SIG-M5 (cell line): ENCODE measurements at regions not wholly inside any gene's neighbourhood (a gene's known extent, or its start where the extent isn't known, plus 50 kb on each side); places are given as distances from the start of the nearest gene placed in this dataset.

Experiments used
- DNase-seq: peaks from one replicate; lab custom pipeline; 2025; lab: John Stamatoyannopoulos, UW

GRCh38 chr10:130769146-130770017, 542.1 kb downstream of the TCERG1L start:
- DNase-seq: no peak

- DNase-seq: no peak
Measured at GRCh38 chr10:130770018-130770630, 541.4 kb downstream of the TCERG1L start.

DNA sequence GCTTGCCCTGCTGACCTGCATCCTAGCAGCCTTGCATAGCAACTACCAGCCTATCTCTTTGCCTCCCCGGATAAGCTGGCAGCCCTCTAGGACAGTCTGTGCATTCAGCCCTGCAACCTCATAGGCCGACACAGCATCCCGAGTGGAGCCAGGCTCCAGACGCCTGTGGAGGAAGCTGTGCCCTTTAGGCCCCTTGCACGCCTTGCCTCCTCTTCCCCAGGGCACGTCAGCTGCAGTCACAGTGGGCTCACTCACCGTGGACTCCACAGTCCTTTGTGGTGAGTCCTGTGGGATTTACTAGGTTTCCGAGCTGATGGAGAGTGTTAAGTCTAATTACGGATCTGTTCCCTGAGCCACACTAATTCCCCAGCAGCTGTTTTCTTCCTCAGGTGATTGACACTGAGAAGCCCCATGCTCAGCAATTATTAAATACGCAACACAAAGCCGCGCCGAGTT, 540.0 kb downstream of the TCERG1L start:
- no peak for DNase-seq

- DNase-seq: no peak
Measured at GRCh38 chr10:130772056-130772455, 539.5 kb downstream of the TCERG1L start.

DNA sequence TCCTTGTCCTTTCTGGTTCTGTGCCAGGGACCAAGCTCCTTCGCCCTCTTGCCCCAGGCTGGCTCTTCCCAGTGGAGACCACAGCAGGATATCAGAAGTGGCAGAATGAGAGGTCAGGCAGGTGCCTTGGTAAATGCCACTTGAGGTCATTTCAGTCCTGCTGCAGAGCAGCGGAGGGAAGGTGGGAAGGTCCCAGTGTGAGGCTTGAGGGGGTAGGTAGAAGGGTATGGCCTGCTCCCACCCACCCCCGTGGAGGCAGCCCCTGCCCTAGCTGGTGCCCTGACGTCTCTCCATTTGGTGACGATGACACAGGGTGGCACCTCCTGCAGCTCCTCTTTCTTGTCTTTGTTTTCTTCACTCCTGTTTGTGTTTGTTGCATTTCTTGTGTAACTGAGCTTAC, 538.8 kb downstream of the TCERG1L start:
- DNase-seq: no peak

DNA sequence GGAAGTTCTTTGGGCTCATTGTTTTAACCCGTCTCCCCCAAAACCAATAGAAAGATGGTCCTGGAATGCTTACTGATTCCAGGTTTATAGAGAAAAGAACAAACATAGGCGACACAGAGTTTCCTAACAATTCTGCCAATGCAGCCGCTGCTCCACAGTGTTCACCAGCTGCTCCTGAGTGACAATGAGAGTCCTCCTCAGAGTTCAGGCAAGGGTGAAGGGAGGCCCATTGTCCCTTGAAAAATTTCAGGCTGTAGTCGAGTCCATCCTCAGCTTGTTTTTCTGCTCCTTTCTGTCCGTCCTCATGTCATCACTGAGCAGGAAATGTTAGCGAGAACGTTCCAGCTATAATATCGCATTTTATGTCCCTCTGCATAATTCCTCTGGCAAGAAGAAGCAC, 537.6 kb downstream of the TCERG1L start:
- DNase-seq: no peak

GRCh38 chr10:130774871-130775270, 536.6 kb downstream of the TCERG1L start:
- no peak for DNase-seq

DNA sequence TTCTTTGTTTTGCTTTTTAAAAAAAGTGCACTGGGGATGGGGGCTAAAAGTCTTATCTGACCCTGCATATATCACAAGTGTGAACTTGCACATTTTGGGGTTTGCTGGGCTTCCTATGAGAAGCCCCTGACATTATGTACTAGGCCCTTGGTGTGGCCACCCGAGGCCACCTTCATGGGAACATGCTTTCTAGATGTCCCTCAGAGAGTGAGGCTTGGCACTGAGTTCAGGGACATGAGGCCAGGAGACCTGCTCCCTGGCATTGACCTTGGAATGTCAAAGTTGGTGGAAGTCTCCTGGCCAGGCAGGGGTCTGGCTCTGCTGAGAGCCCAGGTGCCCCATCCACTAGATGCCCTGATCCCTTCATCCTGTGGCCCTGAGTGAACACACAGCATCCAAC, 536.2 kb downstream of the TCERG1L start:
- no peak for DNase-seq

GRCh38 chr10:130776724-130777123, 534.8 kb downstream of the TCERG1L start:
- no peak for DNase-seq

DNA sequence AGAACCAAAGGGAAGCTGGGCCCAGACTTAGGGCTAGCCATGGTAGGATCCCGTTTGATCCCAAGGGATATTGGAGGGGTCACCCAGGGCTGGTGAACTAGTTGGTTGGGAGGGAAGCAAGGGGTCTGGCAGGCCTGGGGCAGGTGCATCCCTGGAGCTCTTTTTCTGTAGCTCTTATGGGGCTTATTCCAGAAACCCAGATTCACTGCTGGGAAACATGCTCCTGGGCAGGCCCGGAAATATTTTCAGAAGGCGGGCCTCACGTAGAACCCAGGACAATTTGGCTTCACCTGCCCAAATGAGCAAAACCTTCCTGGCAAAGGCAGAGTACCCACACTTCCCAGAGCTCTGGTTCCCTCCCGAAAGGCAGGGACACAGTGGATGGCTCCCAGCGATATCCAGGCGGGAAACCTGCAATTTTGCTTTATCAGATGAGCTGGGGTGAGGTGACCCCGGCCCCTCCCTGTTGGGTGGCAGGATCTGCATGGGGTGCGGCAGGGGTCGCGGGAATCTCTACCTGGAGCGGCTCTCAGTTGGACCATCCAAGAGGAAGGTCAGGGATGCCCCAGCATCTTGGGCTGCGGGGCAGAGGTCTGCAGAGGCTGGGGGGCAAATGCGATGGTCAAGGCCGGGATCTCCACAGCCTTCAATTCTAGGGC, 533.9 kb downstream of the TCERG1L start:
- DNase-seq: no peak

DNA sequence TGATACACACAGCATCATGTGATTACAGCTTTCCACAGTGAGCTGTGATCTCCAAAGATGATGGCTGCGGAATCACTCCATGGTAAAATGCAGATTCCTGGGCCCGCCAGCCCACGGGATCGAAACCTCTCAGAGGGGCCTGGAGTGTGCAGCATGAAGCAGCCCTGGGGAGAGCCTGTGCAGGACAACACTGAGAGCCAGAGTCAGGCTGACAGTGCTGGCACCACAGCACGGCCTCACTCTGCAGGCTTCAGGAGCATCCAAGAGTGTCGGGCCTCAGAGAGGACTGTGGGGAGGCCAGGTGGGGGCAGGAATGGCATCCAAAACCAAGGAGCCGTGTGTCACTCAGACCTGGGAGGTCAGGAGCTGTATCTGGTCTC, 533.4 kb downstream of the TCERG1L start:
- no peak for DNase-seq

DNA sequence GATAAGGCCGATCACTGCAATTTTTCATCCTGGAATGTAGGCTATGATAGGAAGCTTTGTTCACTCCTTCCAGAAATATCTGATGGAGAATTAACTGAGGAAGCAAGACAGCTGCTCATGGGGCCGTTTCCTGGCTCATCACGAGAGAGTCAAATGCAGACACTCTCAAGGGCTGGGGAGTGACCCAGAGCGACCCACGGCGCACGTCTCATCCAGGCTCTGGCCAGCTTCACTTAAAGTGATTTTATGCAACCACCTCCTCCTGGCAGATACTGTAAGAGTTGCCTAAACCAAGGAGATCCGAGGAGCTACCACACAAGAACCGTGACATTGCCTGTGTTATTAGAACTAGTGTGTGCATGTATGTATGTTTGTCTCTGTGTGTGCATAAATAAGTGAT, 530.8 kb downstream of the TCERG1L start:
- no peak for DNase-seq

GRCh38 chr10:130781206-130781605, 530.3 kb downstream of the TCERG1L start:
- DNase-seq: no peak

GRCh38 chr10:130781623-130782022, 529.9 kb downstream of the TCERG1L start:
- no peak for DNase-seq

GRCh38 chr10:130782467-130782866, 529.1 kb downstream of the TCERG1L start:
- no peak for DNase-seq

GRCh38 chr10:130784326-130784725, 527.2 kb downstream of the TCERG1L start:
- no peak for DNase-seq

DNA sequence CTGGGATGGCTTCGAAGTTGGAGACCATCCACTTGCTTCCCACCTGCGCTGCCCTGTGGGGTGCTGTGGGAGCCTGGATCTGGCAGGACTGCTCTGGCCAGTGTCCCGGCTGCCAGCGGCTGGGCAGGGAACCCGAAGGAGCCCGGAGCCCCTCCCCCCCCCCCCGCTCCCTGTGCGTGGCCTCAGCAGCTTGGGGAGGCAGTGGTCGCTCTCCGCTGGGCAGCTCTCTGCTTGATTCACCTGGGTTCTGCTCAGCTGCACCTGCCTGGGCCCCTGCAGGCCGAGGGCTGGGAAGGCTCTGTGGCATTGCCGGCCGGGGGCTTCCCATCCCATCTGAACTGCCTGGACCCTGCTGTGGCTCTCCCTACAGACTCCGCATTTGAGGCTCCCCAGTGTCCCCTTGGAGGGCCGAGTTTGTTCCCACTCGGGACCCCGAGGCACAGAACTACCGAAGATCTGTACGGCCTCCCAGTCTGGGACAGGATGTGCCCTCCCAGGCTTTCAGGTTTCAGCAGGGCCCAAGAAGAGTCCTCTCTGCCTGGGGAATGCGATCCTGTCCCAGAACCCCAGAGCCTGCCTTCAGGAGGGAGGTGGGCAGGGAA, 525.1 kb downstream of the TCERG1L start:
- DNase-seq: no peak

DNA sequence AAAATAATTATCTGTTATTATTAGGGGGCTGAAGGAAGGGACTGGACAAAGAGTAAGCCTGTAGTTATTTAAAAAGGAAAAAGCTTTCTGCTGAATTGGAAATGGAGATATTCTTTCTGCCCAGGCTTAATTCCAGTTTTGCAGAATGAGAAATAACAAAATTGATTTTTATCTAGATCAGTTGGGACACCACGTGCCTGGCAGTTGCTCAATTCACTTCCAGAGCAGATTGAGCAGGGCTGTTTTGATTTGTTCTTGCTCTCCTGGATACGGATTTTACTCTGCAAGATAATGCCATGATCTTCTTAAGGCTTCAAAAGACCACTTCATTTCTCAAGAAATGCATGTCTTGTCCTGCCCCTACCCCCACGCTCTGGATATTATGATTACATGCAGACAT, 524.3 kb downstream of the TCERG1L start:
- no peak for DNase-seq

GRCh38 chr10:130787821-130788220, 523.7 kb downstream of the TCERG1L start:
- DNase-seq: no peak

GRCh38 chr10:130790339-130790738, 521.2 kb downstream of the TCERG1L start:
- DNase-seq: no peak

- no peak for DNase-seq
Measured at GRCh38 chr10:130792096-130792845, 519.2 kb downstream of the TCERG1L start.

- no peak for DNase-seq
Measured at GRCh38 chr10:130795819-130796218, 515.7 kb downstream of the TCERG1L start.
